M059J (cell line): ENCODE measurements at regions not wholly inside any gene's neighbourhood (a gene's known extent, or its start where the extent isn't known, plus 50 kb on each side); places are given as distances from the start of the nearest gene placed in this dataset.
A peak's percentile ranks its signal among the peaks of the same experiment; 100 is the strongest.
"Not testable (repeated sequence)": the region's sequence is repeated elsewhere in the genome, so short reads cannot be mapped to it uniquely, and the experiment has no call there.

ENCODE experiments used
- DNase-seq: peaks from one replicate; pipeline ENCODE4 v3.0.0-alpha.2; 2012; ENCODE audit warnings: low read depth

DNA sequence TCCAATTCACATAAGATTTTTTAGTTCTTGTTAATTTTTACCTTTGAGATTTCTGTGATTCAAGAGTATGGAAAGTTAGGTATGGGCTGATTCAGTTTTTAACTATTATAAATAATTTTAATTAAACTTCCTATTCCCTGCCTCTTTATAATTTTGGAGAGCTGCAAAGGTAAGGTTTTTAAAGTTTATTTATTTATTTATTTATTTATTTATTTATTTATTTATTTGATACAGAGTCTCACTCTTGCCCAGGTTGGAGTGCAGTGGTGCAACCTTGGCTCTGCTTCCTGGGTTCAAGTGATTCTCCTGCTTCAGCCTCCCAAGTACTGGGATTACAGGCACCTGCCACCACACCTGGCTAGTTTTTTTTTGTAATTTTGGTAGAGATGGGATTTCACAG is 215.5 kb upstream of the FIGN start:
- DNase-seq, result no peak

DNA sequence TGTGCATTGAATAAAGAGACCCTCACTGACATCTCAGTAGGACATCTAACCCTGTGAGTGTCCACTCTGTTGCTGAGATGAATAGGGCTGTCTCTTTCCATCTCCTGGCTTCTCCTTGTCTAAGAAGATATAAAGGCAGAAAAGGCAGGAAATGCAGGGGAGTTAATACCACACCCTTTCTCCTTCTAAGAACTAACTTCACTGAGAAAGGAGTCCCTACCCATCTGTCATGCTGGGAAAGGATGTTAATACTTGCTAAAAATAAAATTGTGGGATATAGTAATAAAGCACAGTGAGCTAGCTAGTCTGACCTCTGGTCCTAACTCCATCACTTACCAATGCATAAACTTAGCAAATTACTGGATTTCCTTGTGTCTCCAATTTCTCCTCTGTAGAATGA is 213.9 kb upstream of the FIGN start:
- no peak for DNase-seq

DNA sequence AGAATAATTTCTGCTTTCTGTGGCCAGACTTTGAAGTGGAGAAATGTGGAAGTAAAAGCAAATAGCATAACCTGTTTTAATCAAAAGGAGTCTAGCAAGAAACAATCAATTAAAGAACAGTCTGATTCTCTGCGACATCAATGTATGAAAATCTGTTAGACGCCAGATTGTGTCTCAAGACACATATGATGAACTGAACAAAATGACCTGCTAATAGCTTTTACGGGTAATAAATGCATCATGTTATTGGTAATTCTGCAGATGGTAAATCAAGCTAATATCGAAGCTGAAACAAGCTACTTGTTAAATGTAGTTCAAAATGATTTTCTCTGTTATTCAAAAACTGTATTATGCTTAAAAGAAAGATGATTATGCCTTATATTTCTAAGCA is 208.5 kb upstream of the FIGN start:
- DNase-seq, result no peak

DNA sequence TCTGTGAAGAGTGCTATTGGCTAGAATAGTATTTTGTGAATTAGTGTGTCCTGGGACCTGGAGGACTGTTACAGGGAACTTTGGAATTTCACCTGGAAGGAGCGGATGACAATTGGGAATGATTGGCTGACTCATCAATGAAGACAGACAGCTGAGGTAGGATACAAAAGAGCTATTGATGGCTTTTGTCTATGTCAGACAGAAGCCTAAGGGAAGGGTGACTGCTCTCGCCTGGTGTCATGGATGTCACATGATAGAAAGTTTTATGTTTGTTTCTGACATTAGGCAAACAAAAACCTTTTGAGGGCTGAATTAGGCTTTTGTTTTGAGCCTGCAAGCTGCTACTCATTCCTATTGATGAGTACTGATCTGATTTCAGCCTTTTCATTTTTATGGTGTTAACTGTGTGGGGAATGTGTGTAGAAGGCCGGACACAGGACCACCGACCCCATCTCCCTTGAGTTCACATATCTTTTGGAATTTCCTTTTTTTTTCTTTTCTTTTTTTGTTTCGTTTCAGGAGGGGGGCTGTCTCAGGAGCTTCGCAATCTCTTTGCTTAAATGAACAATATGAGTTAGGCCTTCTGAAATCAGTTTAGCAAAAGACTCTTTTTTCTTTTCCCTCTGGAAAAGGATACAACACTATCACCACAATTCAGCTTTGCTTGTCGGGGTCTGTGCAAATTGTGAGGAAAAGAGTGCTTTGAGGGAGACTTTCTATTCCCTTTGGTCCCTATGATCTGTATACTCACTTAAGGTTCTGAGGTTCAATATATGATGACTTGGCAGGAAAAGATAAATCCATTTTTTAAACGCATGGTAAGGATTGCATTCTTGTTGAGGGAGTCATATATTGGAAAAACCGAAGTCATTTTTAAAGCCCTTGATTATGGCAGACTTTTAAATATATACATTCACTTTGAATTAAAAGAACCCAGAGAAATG is 207.9 kb upstream of the FIGN start:
- no peak for DNase-seq

DNA sequence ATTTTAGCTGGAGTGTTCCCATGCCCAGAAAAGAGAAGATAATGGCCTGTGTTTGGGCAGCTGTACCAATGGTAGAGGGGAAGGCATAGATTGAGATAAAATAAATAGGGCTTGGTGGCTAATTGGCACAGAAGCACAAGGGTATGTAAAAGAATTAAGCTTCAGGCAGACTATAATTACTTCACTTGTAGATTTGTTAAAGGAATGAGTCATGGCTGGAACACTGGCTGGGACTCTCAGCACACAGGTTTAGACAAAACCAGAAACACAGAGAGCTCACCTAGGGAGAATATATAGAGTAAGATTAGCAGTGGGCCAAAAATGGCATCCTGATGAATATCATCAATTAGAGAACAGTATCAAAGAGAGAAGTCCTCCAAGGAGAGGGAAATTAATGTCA is 198.3 kb upstream of the FIGN start:
- peak; percentile 30 for DNase-seq

DNA sequence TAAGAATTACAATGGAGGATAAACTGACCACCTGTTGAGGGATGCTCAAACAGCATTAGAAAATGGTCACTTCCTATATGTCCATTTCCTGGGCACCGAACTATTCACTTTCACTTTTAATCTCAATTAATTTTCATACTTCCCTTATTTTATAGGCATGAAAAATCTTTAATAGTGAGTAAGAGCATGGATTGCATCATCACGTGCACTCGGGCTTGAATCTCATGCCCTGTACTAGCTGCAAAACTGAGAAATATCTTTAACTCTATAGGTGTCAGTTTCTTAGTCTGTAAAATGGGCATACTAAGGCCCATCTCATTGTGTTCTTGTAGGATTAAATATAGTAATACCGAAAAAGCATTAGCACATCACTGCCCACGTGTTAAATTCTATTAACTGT is 183.9 kb upstream of the FIGN start:
- DNase-seq, result no peak

DNA sequence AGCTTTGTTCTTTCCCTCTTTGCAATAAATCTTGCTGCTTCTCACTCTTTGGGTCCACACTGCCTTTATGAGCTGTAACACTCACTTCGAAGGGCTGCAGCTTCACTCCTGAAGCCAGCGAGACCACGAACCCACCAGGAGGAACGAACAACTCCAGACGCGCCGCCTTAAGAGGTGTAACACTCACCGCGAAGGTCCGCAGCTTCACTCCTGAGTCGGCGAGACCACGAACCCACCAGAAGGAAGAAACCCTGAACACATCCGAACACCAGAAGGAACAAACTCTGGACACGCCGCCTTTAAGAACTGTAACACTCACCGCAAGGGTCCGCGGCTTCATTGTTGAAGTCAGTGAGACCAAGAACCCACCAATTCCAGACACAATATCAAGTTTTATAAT is 178.7 kb upstream of the FIGN start:
- DNase-seq, result not testable (repeated sequence)

DNA sequence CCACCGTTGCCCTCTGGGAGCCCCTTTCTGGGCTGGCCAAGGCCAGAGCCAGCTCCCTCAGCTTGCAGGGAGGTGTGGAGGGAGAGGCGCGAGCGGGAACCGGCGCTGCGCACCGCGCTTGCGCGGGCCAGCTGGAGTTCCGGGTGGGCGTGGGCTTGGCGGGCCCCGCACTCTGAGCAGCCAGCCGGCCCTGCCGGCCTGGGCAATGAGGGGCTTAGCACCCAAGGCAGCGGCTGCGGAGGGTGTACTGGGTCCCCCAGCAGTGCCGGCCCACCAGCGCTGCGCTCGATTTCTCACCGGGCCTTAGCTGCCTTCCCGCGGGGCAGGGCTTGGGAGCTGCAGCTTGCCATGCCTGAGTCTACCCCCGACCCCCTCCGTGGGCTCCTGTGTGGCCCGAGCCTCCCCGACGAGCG is 177.7 kb upstream of the FIGN start:
- not testable (repeated sequence) for DNase-seq

DNA sequence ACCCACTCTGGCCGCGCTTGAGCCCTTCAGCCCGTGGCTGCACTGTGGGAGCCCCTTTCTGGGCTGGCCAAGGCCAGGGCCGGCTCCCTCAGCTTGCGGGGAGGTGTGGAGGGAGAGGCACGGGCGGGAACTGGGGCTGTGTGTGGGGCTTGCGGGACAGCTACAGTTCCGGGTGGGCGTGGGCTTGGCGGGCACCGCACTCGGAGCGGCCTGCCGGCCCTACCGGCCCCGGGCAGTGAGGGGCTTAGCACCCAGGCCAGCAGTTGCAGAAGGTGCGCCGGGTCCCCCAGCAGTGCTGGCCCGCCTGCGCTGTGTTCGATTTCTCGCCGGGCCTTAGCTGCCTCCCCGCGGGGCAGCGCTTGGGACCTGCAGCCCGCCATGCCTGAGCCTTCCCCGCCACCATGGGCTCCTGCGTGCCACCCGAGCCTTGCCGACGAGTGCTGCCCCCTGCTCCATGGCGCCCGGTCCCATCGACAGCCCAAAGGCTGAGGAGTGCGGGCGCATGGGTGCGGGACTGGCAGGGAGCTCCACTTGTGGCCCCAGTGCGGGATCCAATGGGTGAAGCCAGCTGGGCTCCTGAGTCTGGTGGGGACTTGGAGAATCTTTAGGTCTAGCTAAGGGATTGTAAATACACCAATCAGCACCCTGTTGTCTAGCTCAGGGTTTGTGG is 173.7 kb upstream of the FIGN start:
- DNase-seq, result no peak

DNA sequence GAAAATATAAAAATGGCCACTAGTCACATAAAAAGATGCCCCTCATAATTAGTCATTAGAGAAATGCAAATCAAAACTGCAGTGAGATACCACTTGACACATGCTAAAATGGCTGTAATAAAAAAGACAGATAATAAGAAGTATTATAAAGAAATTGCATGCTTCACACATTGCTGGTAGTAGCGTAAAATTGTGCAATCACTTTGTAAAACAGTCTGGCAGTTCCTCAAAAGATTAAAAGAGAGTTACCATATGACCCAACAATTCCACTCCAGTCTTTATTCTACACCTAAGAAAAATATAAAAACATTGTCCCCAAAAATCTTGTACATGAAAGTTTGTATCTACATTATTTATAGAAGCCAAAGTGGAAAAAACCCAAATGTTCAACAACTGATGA is 170.6 kb upstream of the FIGN start:
- no peak for DNase-seq

DNA sequence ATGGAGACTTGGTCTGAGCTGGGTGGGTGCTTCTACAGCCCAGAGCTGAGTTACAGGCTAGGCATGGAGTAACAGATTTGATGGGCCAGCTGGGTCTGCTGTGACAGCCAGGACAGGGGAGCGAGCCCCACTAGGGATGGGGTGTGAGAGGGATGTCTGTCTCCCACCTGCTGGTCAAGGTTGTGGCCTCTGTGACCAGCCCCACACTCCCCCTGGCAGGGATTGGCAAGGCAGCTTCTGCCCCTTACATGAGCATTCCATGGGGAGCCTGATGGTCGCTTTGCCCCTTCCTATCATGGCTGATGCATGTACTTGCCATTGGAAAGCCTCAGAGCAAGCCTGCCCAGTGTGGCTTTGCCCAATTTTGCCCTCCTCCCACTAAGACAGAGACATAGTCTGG is 162.0 kb upstream of the FIGN start:
- no peak for DNase-seq

DNA sequence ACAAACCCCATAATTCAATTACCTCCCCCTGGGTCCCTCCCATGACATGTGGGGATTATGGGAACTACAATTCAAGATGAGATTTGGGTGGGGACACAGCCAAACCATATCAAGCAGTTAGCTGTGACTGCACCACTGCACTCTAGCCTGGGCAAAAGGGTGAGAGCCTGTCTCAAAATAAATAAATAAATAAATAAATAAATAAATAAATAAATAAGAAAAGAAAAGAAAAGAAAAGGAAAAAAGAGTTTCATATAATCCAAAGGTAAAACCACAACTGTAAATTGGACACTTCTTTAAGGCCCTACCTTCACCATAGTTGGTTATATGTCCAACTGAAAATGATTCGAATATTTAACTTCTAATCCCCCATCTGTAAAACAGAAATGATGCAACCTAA is 157.6 kb upstream of the FIGN start:
- not testable (repeated sequence) for DNase-seq

DNA sequence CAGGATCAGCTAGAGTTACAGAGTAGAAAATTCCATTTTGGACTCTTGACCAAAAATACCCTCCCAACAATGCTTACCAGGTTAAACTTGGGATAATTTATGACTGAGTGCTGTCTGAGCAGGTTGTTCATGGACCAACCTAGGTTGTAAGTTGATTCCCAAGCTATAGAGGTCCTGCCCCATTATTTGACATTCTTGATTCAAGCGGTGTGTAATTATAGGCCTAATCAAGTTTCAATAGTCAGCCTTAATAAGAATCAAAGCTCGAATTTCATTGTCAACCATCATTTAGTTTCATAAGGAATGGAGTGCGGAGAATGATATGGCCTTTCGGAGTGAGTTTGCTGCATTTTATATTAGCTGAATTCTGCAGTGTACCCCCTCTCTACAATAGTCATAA is 152.8 kb upstream of the FIGN start:
- DNase-seq, result no peak

DNA sequence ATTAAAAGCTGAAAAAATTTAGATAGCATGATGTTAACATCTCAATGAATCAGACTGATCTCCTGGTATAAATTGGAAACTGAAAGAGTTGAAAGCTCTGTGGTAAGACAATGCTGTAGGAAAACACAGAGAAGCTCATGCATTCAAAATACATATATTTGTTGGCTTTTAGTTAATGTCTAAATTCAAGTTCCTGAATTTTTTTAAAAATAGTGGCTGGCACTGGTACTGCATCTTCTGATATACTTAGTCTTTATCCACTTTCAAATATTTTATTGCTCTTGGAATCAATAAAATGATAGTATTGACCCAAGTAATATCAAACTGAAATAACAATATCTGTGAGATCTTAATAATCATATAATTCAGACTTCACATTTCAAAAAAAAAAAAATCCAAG is 151.4 kb upstream of the FIGN start:
- DNase-seq, result no peak

DNA sequence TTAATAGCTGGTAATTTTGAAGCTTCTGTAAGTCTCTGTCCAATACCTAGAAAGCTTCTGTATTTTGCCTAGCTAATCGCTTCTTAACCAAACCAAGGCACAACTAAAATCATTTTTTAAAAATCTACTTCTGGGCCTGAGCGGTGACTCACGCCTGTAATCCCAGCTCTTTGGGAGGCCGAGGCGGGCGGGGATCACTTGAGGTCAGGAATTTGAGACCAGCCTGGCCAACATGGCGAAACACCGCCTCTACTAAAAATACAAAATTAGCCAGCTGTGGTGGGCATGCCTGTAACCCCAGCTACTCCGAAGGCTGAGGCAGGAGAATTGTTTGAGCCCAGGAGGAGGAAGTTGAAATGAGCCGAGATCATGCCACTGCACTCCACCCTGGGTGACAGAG is 148.6 kb upstream of the FIGN start:
- no peak for DNase-seq

DNA sequence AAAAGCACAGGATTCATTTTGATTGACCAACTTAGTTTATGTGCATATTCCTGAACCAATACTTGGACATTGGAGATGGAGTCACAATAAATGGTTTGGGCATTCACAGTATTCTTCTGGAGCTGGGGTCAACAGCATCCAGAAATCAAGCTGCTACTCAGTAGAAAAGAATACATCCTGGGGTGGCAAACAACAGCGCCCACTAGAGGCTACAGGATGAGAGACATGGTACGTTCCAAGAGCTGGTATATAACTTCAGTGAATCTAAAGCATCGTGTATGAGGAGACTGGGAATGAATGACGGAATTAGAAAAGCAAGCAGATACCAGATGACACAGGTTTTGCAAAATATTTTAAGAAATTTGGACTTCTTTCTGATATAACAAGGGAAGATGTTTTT is 142.9 kb upstream of the FIGN start:
- DNase-seq, result peak; percentile 28

DNA sequence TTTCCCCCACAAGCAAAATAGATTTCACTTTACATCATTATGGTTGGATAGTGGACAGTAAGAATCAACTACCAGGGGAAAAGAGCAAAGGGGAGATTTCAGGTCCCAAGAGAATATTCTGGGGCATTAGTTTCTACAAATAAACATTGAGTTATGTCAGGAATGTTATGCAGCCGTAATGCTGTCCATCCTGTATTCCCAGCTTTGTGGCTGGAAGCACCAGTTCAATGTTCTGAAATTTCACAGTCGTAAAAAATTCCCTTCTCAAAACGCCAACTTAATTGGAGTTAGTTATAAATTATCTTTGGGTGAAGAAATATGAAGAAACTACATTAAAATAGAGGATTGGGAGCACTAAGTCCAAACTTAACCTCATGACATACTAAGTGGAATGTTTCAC is 141.5 kb upstream of the FIGN start:
- DNase-seq, result peak; percentile 38

DNA sequence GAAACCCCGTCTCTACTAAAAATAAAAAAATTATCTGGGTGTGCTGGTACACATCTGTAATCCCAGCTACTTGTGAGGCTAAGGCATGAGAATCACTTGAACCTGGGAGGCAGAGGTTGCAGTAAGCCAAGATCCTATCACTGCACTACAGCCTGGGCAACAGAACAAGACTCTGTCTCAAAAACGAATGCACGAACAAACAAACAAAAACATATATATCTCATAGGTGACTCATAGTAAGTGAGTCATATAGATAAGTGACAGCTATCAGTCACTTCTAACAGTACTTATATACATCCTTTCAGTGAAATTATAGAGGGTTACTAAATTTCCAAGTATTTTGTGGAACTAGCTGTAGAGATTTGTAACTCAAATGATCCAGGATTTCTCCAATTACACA is 127.3 kb upstream of the FIGN start:
- no peak for DNase-seq

DNA sequence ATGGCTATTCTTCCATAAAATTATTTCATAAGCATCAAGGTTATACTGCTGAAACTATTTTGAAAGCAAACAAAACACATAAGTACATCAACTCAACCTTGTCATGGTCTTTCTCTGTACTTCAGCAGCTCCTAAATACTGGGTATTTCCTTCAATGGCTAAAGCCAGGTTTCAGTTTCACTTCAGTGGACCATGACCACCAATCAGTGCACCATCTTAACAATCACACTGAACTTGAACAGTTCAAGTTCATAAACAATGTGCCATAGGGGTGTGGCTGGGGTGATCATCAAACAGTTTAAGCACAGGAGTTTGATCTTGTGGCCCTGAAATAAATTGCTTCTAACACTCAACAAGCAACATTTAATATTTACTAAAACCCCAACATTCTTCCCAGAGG is 124.1 kb upstream of the FIGN start:
- DNase-seq, result peak; percentile 34

DNA sequence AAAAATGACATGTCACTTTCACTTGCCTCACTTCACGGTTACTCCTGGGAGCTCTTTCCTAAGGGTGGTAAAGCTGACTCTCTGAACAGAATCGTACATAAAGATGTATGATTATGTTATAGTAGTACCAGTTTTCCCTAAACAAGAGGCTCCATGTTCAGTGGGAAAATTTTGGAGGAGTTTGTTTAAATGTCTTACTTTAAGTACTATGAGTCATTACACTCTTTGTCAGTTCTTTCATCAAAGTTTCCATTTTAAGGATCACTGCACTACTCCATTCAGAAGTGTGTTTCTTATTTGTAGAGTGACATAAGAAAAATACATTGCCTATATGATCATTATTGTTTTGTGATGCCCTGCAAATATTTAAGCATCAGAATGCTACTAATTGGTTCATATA is 121.1 kb upstream of the FIGN start:
- peak; percentile 14 for DNase-seq

DNA sequence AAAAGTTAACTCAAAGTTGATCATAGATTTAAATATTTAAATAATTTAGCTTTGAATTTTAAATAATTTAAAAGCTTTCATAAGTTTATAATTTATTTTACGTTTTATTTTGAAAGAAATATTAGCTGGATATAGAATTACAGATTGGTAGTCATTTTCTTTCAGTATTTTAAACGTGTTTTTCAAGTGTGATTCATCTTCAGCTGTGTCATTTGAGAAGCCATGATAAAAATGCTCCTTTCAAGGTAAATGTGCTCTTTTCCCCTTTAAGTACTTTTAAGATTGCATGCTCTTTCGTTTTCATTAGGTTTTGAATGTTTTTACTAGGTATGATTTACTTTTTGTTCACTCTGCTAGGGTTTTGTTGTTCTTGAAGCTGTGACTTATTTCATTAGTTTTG is 116.8 kb upstream of the FIGN start:
- no peak for DNase-seq

DNA sequence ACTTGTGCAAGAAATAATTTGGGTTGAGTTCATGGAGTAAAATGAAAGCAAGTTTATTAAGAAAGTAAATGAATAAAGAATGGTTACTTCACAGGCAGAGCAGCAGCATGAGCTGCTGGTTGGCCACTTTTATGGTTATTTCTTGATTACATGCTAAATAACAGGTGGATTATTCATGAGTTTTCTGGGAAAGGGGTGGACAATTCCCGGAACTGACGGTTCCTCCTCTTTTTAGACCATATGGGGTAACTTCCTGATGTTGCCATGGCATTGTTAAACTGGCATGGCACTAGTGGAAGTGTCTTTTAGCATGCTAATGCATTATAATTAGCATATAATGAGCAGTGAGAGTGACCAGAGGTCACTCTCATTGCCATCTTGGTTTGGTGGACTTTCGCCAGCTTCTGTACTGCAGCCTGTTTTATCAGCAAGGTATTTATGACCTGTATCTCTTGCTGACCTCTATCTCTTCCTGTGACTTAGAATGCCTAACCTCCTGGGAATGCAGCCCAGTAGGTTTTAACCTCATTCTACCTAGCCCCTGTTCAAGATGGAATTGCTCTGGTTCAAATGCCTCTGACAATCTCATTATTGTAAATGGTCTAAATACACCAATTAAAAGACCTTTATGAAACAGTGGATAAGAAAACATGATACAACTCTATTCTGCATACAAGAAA is 114.1 kb upstream of the FIGN start:
- DNase-seq, result peak; percentile 28

DNA sequence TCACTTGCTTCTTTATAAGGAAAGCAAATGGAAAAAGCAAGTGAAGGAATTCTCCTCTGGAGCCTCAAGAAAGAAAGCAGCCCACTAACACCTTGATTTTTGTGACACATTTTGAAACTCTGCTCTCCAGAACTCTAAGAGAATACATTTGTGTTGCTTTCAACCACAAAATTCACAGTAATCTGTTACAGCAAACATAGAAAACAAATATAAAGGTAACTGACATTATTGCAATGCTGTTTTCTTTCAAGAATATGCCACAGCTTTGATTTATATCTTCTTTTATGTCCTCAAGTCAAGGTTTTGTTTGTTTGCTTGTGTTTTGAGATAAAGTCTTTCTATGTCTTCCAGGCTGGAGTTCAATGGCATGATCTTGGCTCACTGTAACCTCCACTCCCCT is 103.1 kb upstream of the FIGN start:
- DNase-seq, result no peak
